HepG2 (cell line): ENCODE measurements at regions not wholly inside any gene's neighbourhood (a gene's known extent, or its start where the extent isn't known, plus 50 kb on each side); places are given as distances from the start of the nearest gene placed in this dataset.

Source experiments
- CTCF ChIP-seq: sonication (generic); formaldehyde crosslinking; IDR thresholded peaks from 2 replicates; pipeline ENCODE4 v1.5.0; 2020; ENCODE audit warnings: mild to moderate bottlenecking, missing genetic modification reagents, moderate library complexity
- ETV5 ChIP-seq: IDR thresholded peaks from 2 replicates; pipeline ENCODE4 v1.6.1; 2018; ENCODE audit warnings: missing biosample characterization, missing genetic modification reagents, inconsistent platforms, borderline replicate concordance
- ETV6 ChIP-seq: sonication (generic); formaldehyde crosslinking; conservative IDR thresholded peaks from 2 replicates; pipeline ENCODE4 v1.4.0; 2020; ENCODE audit warnings: missing genetic modification reagents
- FOXA1 ChIP-seq, 2 experiments: fragments of 450-650 bp in 1 of 2; sonication (generic) in 1 of 2; formaldehyde crosslinking in 1 of 2; IDR thresholded peaks; 2 replicates each; pipeline versions ENCODE4 v1.4.0 to v1.6.1; 2016 to 2020; ENCODE audit warnings: missing genetic modification reagents in 1 of 2
- HDAC2 ChIP-seq: sonication (generic); formaldehyde crosslinking; IDR thresholded peaks from 2 replicates; pipeline ENCODE4 v1.4.0; 2020; ENCODE audit warnings: missing genetic modification reagents
- IKZF1 ChIP-seq: fragments of 450-650 bp; IDR thresholded peaks from 2 replicates; pipeline ENCODE4 v1.7.1; 2016
- MYC ChIP-seq: sonication (generic); formaldehyde crosslinking; IDR thresholded peaks from 2 replicates; pipeline ENCODE4 v1.9.0; 2021; ENCODE audit warnings: missing genetic modification reagents, borderline replicate concordance
- MYPOP ChIP-seq: sonication (generic); formaldehyde crosslinking; IDR thresholded peaks from 2 replicates; pipeline ENCODE4 v1.8.1; 2023; ENCODE audit warnings: mild to moderate bottlenecking, moderate library complexity, missing genetic modification reagents
- ONECUT2 ChIP-seq: sonication (generic); formaldehyde crosslinking; IDR thresholded peaks from 2 replicates; pipeline ENCODE4 v1.4.0; 2020; ENCODE audit warnings: missing genetic modification reagents
- POLR2AphosphoS2 ChIP-seq: IDR thresholded peaks from 2 replicates; pipeline ENCODE4 v1.6.1; 2011; ENCODE audit warnings: low read depth, low read length, improper control_type of control experiment
- SP2 ChIP-seq: sonication (generic); formaldehyde crosslinking; IDR thresholded peaks from 2 replicates; pipeline ENCODE4 v1.5.1; 2020; ENCODE audit warnings: mild to moderate bottlenecking, missing genetic modification reagents
- TP53 ChIP-seq: sonication (generic); formaldehyde crosslinking; conservative IDR thresholded peaks from 2 replicates; pipeline ENCODE4 v1.4.0; 2020; ENCODE audit warnings: missing genetic modification reagents
- ZNF510 ChIP-seq: sonication (generic); formaldehyde crosslinking; IDR thresholded peaks from 2 replicates; pipeline ENCODE4 v1.4.0; 2020; ENCODE audit warnings: low read depth, mild to moderate bottlenecking, missing genetic modification reagents
- ZNF704 ChIP-seq: sonication (generic); formaldehyde crosslinking; IDR thresholded peaks from 2 replicates; pipeline ENCODE4 v1.8.1; 2023; ENCODE audit warnings: mild to moderate bottlenecking, inconsistent platforms, moderate library complexity, missing genetic modification reagents, borderline replicate concordance

- TF ChIP-seq FOXA1 (IDR thresholded peaks at IDR 0.05) (no peak), FOXA1 (CRISPR knock-in tag; IDR thresholded peaks at IDR 0.05) (no peak), ETV6 (CRISPR knock-in tag) (no peak), HDAC2 (CRISPR knock-in tag) (no peak), ONECUT2 (CRISPR knock-in tag) (no peak), CTCF (CRISPR knock-in tag) (no peak), TP53 (CRISPR knock-in tag) (no peak), SP2 (CRISPR knock-in tag) (no peak), MYC (no peak), ETV5 (CRISPR knock-in tag) (no peak), MYPOP (CRISPR knock-in tag) (no peak), POLR2AphosphoS2 (no peak), ZNF510 (CRISPR knock-in tag) (no peak), ZNF704 (no peak), IKZF1 (no peak)
These were observed 199.6 kb upstream of the C1orf87 start for GRCh38 chr1:60273185-60273584.
